ENCODE measurements at regions not wholly inside any gene's neighbourhood (a gene's known extent, or its start where the extent isn't known, plus 50 kb on each side); places are given as distances from the start of the nearest gene placed in this dataset.

DNA sequence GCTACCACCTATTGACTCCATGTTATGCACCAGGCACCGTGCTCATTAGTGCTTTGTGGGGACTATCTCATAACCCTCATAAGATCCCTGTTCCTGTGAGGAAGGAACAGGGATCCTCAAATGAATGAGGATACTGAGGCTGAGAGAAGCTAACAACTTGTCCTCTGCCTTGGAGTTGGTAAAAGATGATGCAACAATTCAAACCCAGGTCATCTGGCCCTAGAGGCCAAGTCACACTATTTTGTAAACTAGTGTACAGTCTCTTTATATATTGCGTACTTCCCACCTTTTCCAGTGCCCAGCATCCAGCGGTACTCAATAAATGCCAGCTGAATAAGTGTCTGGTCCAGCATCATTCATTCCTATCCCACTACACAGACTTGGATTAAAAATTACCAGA, 92.6 kb downstream of the RCN1 start:
- TF ChIP-seq, protein P1, sequence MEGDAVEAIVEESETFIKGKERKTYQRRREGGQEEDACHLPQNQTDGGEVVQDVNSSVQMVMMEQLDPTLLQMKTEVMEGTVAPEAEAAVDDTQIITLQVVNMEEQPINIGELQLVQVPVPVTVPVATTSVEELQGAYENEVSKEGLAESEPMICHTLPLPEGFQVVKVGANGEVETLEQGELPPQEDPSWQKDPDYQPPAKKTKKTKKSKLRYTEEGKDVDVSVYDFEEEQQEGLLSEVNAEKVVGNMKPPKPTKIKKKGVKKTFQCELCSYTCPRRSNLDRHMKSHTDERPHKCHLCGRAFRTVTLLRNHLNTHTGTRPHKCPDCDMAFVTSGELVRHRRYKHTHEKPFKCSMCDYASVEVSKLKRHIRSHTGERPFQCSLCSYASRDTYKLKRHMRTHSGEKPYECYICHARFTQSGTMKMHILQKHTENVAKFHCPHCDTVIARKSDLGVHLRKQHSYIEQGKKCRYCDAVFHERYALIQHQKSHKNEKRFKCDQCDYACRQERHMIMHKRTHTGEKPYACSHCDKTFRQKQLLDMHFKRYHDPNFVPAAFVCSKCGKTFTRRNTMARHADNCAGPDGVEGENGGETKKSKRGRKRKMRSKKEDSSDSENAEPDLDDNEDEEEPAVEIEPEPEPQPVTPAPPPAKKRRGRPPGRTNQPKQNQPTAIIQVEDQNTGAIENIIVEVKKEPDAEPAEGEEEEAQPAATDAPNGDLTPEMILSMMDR (conservative IDR thresholded peaks at IDR 0.05) = no peak
- TF ChIP-seq EZH2 (IDR thresholded peaks at IDR 0.05; ENCODE audit: low read depth) = no peak

Measured in PC-9 (cell line).